Islet of Langerhans (tissue), 1 donor: ENCODE measurements at regions not wholly inside any gene's neighbourhood (a gene's known extent, or its start where the extent isn't known, plus 50 kb on each side); places are given as distances from the start of the nearest gene placed in this dataset.
"Not testable (repeated sequence)": the region's sequence is repeated elsewhere in the genome, so short reads cannot be mapped to it uniquely, and the experiment has no call there.

ENCODE experiments used
- FAIRE-seq: peaks from one replicate; lab custom pipeline; 2011; peaks lifted over from hg19 to GRCh38; lab: Jason Lieb, UNC

DNA sequence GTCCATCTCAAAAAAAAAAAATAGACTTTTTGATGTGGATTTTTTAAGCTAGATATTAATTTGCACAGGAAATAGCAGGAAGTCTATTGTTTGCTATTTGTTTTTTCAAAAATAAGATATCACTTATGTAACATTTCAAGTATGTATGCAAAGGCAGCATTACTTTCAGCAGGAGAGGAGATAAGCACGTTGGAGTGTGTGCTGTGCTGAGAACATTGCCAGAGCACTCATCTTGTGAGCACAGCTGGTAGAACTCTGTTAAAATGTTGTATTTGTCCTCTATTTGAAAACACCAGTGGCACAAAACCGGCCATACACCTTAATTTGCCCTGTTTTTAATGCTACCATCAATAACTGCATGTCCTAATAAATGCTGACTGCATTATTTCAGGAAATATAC is 1061.9 kb upstream of the CDH18 start:
- FAIRE-seq: no peak

DNA sequence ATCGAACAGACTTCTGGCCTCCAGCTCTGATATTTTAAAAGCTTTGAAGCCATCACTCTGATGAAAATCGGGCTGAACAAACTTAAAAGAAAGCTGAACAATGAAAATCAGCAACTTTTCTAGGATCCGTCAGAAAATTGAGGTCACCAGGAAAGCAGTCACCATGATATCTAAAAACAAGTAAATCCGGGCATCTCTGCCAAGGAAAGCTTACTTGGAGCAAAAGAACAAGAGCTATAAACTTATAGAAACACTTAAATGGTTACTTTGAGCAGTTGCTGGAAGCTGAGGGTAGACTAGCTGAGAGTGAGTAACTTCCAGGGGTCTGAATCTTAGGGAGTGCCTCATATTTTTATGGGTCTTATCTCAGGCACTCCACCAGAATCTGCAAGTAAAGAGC is 1043.0 kb upstream of the CDH18 start:
- FAIRE-seq: no peak

DNA sequence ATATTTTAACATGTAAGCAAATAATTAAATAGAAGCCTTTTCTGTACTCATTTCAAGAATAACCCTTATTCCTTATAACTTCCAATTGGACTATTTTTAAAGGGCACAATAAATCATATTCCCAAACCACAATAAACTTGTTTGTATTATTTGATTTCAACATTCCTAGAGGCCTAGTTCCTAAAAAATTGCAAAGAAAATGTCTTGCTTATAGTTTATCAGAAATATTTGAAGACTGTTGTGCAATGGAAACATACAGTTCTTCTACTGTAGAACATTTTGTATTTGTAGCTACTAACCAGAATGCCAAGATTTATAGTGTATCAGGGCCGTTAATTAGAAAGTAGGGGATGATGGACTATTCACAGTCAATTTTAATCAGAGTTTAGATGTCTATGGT is 1037.0 kb upstream of the CDH18 start:
- FAIRE-seq: no peak

DNA sequence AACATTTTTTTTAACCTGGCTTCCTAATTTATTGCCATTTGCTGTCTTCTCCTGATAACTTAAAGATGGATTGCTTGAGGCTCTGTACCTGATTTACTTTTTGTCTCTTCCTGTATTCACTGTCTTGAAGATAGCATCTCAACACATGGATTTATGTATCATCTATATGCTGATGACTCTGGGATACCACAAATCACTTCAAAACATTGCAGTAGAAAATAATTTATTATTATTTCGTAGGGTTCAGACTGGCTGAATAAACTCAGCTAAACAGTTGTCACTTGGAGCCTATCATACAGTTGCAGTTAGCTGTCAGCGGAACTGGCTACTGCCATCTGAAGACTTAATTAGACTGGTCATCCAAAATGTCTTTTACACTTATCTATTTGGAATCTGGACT is 1025.2 kb upstream of the CDH18 start:
- no peak for FAIRE-seq

DNA sequence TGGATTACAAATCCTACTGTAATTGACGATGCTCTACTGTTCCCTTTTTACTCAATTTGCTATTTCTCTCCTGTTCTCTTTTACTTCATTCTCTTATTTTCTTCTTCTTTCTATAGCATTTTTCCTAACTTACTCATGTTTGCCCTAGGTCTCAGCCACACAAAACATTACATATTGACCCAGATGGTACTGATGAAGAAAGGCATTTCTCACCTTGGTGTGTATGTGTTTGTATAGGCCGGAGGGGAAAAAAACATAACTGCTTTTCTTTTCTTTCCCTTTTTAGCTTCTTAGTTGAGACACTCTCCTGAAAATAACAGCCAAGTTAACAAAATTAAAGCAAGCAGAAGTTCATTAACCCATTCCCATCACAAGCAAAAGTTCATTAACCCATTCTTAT is 1019.8 kb upstream of the CDH18 start:
- FAIRE-seq: no peak

DNA sequence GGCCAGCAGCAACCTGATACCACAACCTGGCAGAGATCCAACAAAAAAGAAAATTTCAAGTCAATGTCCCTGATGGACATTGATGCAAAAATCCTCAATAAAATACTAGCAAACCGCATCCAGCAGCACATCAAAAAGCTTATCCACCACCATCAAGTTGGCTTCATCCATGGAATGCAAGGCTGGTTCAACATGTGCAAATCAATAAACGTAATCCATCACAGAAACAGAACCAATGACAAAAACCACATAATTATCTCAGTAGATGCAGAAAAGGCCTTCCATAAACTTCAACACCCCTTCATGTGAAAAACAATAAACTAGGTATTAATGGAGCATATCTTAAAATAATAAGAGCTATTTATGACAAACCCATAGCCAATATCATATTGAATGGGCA is 1000.9 kb upstream of the CDH18 start:
- not testable (repeated sequence) for FAIRE-seq

DNA sequence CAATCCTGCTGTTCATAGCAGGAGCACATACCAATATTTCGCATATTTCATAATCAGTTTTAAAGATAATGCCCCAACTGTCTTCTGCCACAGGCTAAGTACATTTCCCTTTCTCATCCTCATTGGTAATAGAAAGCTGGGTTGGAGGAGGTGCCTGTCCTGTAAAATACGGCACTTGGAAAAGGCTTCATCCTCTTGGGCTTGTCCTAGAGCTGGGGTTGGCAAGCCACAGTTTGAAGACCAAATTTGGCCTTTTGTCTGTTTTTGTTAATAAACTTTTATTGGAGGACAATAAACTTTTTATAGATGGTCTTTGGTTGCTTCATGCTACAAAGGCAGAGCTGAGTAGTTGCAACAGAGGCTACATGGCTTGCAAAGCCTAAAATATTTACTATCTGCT is 997.8 kb upstream of the CDH18 start:
- no peak for FAIRE-seq

DNA sequence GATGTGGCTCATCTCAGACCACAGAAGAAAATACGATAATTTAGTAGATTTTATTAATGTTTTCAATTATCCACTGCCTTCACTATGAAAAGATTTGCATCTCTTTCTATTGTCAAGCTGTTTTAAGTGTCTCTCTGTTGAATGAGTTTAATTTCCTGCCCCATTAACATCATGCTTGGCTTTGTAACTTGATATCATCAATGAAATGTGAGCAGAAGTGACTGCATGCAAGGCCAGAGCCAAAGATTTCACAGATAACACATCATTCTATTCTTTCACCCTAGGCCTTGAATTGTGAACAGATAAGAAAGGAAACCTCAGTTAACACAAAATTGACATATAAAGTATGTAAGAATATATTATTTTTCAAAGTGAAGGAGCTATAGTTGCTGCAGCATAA is 986.4 kb upstream of the CDH18 start:
- no peak for FAIRE-seq

DNA sequence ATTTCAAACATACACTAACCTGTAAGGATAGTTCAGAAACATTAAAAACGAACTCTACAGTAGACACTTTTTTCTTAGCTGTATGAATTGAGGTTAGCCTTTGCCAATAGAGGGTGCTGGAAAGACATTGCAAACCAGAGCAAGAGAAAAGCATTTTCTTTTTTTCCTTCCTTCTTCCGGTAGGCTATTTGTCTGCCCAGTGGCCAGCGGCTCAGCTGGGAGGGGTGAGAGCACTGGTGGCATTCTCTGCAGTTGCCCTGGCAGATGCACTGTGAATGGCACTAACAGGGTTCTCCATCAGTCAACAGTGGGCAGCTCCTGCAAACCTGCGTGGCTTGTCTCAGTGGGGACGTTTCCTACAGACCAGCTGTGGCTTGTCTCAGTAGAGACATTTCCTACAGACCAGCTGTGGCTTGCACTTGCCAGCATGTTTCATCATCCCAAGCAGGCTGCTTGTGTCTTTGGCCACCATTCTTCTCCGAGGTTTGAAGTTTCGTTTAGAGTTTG is 984.5 kb upstream of the CDH18 start:
- peak; percentile 98 for FAIRE-seq

DNA sequence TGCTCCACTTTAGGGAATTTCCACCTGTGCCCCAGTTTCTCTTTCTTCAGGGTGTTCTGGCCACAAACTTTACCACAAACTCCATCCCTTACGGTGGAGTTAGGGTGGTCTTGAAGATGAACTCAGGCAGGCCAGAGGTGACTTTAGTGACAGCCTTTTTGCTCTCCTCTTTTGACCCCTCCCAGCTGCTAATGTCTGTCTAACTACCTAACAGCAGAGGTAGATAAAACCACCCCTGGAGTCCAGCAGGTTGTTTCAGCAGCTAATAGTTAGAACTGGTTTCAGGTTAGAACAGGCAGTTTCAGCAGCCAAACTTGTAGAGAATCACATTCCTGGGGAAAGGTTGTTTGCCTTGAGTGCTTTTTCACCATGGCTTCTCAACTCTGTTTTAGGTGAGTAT is 971.3 kb upstream of the CDH18 start:
- FAIRE-seq: no peak

DNA sequence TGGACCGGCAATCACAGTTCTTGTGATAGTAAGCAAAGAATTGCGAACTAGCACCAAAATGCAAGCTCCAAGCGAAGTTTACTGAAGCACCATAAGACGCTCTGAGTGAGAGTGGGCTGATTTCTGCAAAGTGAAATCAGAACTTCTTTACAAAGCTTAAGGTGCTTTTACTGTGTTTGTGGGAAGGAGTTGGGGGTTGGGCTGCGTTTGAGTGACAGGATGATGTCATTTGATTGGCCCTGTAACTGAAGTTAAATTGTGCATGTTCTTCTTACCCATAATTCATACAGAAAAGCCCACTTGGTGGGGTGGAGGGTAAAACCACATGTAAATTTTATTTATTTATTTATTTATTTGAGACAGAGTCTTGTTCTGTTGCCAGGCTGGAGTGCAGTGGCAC is 970.6 kb upstream of the CDH18 start:
- FAIRE-seq: no peak

DNA sequence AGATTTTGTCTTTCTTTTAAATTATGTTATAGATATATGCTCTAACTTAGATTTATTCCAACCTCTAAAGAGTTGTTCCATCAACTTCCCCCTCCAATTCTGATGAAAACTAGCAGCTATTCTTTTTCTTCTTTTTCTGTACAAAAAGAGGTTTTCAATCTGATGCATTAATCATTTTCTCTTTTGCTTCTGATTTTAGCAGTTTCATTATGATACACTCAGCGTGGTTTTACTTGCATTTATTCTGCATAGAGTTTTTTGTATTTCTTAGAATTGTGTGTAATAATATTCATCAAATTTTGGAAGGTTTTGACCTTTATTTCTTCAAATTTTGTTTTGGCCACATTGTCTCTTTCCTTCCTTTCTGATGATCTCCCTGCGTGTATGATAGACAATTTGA is 968.1 kb upstream of the CDH18 start:
- no peak for FAIRE-seq

DNA sequence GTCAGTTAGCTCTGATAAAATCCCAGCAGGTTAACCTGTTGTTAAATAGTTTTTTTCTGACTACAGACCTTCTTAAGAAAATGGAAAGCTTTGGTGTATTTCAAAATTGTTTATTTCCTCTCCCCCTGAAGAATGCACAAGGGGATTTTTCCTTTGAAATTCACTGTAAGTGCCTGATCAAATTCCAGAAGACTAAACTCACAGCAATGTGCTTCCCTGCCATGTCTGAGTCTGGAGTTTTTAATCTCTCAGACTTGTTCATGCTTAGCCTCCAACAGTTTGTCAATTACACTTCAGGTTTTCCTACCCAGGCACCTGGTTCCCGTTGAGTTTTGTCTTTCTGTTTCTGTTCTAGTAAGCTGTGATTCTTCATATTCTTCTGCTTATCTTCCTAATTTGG is 961.6 kb upstream of the CDH18 start:
- no peak for FAIRE-seq

DNA sequence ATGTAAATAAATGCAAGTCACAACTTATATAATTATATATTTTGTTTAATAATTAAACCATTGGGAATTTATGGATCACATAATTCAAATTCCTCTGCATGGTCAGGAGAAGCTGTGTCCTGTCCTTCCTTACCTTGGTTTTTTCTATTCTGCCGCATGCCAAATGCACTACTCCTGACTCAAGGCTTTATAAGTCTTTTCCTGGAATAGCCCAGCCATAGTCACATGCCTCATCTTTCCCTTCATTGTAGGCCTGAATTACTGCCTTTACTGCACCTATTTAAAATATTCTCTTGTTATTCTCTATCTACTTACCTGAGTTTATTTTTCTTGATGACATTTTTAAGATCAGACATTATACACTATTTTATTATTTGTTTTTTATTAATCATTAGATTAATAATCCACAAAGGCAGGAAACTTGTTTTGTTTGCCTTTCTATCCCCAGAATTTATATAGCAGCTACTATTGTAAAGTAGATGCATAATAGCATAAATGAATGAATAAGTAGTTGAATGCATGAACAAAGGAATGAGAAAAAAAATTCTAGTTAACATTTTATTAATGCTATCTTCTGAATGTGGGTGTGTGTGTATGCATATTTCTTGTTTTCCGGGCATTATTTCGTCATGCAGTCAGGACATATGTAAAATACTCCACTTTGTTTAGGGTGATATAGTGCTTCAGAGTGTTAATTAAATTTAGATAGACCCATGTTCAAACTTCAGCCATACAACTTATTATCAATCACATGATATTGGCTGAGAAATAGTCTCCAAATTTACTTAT is 955.4 kb upstream of the CDH18 start:
- FAIRE-seq: peak; percentile 38

DNA sequence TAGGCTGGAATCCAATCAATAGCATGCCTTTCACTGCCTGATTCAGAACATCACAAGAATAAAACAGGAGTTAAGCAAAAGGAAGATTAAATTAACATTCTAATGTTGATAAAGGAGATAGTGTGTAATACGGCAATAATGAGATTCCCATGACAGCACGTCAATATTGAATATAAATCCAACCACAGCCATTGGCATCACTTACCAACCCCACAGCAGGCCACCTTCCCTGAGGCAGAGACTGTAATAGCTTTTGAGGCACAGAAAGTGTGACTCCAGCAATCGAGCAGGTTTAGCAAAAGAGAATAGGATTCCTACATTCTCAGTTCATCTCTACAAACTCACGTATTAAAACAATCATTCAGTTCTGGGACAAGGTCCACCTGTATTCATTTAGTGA is 954.6 kb upstream of the CDH18 start:
- FAIRE-seq: not testable (repeated sequence)

DNA sequence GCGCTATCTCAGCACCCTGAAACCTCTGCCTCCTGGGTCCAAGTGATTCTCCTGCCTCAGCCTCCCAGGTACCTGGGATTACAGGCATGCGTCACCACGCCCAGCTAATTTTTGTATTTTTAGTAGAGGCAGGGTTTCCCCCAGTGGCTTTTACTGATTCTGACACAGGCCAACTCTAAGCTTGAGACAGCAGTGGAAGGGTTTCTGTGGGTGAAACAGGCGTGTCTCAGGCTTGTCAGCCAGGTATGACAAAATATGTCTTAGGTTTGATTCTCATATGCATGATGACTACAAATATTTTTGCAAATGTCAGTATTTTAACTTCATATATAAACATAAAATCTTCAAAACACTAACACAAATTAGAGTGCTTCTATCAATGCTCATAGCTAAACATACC is 952.8 kb upstream of the CDH18 start:
- FAIRE-seq: not testable (repeated sequence)

DNA sequence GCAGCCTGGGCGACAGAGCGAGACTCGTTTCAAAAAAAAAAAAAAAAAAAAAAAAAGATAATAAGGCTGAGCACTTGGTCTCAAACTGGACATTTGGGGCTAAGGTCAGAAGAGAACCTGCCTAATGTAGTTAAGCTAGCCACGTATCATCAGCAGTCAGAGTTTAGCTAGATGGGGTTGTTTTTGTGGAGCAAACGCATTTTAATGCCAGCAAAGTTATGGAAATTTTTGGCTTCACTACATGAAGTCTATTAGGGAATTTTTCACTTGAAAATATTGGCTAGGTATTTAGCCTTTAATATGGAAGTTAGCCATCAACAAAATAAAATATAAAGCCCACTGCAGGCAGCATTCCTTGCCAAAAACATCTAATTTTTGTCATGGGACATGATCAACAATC is 902.9 kb upstream of the CDH18 start:
- FAIRE-seq: peak; percentile 13

DNA sequence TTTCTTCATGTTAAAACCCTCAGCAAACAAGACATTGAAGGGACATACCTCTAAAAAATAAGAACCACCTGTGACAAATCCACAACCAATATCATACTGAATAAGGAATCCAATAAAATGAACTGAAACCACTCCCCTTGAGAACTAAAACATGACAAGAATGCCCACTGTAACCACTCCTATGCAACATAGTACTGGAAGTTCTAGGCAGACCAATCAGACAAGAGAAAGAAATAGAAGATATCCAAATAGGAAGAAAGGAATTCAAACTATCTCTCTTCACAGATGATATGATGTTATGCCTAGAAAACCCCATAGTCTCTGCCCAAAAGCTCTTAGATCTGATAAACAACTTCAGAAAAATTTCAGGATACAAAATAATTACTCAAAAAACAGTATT is 887.7 kb upstream of the CDH18 start:
- not testable (repeated sequence) for FAIRE-seq

DNA sequence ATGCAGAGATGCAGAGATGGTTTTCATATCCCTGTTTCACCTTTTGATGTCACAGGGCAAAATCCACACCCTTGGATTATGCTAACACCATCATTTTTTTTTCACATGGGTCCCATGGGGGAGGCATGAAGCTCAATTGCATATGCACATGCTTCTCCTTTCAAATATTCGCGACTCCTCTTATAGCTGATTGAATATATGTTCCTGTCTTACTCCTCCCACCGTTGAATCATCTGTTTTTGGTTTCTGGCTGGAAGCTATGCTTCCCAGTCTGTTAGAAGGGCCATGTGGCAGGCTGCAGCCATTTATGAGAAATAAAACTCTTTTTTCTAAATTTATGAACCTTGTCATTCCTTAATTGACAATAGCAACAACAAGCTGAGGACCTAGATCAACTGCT is 877.9 kb upstream of the CDH18 start:
- FAIRE-seq: not testable (repeated sequence)

DNA sequence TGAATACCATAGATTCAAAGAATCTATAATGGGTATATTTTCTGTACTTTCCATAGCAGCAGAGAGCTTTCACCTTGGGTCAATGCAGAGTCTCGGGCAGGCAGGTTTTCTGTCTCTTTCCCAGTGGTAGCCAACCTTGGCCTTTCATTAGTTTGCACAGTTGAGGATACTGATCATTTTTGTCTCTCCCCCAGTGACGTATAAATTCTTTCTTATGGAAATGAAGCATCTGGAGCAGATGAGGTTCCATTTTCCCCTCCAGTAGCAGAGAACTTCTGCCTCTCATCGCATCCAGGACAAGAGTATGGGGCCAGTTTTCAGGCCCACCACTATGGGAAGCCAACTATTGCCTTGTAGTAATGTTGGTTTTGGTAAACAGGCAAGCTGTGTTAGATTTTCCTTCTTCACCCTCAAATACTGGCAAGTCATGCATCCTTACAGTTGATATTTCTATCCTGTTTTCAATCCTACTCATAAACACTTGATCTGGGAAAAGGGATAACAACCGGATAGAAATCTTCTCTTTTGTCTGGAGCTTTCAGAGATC is 845.2 kb upstream of the CDH18 start:
- no peak for FAIRE-seq

DNA sequence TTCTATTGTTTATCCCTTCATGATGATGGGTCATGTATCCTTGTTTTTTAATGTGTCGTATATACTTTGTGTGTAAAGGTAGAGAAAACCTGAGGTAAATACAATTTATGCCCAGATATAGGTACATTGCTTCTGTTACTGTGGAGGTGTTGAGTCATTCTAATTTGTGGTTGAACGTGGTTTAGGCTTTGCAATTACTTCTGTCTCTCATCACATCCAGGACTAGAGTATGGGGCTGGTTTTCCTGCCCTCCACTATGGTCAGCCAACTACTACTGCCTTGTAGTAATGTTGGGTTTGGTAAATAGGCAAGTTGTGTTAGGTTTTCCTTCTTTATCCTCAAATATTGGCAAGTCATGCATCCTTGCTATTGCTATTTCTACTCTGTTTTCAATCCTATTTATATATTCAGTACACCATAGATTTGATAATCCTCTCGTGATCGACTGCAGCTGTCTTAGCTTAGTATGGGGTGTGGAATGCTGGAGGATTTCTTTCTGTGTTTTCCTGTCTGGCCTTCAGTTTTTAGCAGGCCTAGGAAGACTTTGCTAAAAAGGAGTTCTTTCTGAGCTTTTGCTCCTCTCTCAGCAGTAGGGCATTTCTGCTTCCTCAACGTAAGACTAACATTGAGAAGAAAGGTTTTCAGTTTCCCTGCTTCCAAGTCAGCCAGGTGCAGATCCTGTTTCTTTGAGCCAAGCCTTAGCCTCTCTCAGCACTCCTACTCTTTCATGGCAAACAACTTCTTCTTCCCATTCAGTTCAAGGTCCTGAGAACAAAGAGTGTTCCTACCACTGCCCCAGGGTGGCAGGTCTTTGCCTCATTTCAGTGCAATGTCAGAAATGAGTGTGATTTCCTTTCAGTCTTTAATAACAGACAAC is 844.4 kb upstream of the CDH18 start:
- no peak for FAIRE-seq

DNA sequence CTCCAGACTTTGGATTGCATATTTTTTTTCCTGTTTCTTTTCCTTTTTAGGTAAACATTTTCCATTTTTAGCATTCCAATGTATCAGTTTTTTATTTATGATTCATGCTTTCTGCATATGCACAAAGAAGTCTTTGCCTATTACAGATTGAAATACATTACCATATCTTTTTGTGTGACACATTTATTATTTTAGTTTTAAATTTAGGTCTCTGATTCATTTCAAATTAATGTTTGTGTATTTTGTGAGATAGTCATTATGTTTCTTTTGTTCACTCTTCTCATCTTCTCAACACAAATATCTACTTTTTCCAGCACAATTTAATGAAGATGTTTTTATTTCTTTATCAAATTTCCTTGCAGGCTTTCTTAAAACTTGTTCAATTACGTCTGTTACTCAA is 838.0 kb upstream of the CDH18 start:
- not testable (repeated sequence) for FAIRE-seq

DNA sequence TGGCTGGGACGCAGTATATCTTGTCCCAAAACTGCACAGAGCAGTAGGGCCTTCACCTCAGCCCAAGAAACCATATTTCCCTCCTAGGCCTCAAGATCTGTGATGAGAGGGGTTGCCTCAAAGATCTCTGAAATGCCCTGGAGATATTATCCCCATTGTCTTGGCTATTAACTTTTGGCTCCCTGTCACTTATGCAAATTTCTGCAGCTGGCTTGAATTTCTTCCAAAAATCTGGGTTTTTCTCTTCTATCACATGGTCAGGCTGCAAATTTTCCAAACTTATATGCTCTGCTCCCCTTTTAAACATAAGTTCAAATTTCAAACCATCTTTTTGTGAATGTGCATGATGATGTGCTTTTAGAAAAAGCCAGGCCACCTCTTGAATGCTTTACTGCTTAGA is 809.2 kb upstream of the CDH18 start:
- FAIRE-seq: not testable (repeated sequence)
